GM04504 (cell line): ENCODE measurements at regions not wholly inside any gene's neighbourhood (a gene's known extent, or its start where the extent isn't known, plus 50 kb on each side); places are given as distances from the start of the nearest gene placed in this dataset.
"Not testable (repeated sequence)": the region's sequence is repeated elsewhere in the genome, so short reads cannot be mapped to it uniquely, and the experiment has no call there.

Source experiments
- DNase-seq: peaks from one replicate; pipeline ENCODE4 v3.0.0-alpha.2; 2012; ENCODE audit warnings: low read depth

- DNase-seq: no peak
Measured at GRCh38 chr4:134708616-134709015, 507.0 kb upstream of the PABPC4L start.

GRCh38 chr4:134708026-134708425 lies 506.4 kb upstream of the PABPC4L start:
- DNase-seq: no peak

GRCh38 chr4:134702374-134702773 lies 500.8 kb upstream of the PABPC4L start:
- DNase-seq: no peak

GRCh38 chr4:134700251-134700650 lies 498.7 kb upstream of the PABPC4L start:
- no peak for DNase-seq

GRCh38 chr4:134698831-134699230 lies 497.2 kb upstream of the PABPC4L start:
- not testable (repeated sequence) for DNase-seq

GRCh38 chr4:134695433-134695832 lies 493.8 kb upstream of the PABPC4L start:
- no peak for DNase-seq

- peak; percentile 59 for DNase-seq
Measured at GRCh38 chr4:134691915-134692314, 490.3 kb upstream of the PABPC4L start.

- DNase-seq: no peak
Measured at GRCh38 chr4:134687646-134688628, 486.3 kb upstream of the PABPC4L start.

GRCh38 chr4:134677209-134677814 lies 475.7 kb upstream of the PABPC4L start:
- no peak for DNase-seq

GRCh38 chr4:134668237-134668636 lies 466.6 kb upstream of the PABPC4L start:
- DNase-seq: no peak

GRCh38 chr4:134666640-134667039 lies 465.1 kb upstream of the PABPC4L start:
- DNase-seq: no peak

GRCh38 chr4:134665429-134665828 lies 463.8 kb upstream of the PABPC4L start:
- no peak for DNase-seq

GRCh38 chr4:134663742-134664141 lies 462.2 kb upstream of the PABPC4L start:
- DNase-seq: no peak

- no peak for DNase-seq
Measured at GRCh38 chr4:134650461-134650860, 448.9 kb upstream of the PABPC4L start.

GRCh38 chr4:134645778-134646177 lies 444.2 kb upstream of the PABPC4L start:
- DNase-seq: no peak

- DNase-seq: no peak
Measured at GRCh38 chr4:134636338-134637051, 434.9 kb upstream of the PABPC4L start.

GRCh38 chr4:134634301-134634700 lies 432.7 kb upstream of the PABPC4L start:
- no peak for DNase-seq

- DNase-seq: no peak
Measured at GRCh38 chr4:134632056-134632455, 430.5 kb upstream of the PABPC4L start.

GRCh38 chr4:134628066-134628465 lies 426.5 kb upstream of the PABPC4L start:
- peak; percentile 52 for DNase-seq

- no peak for DNase-seq
Measured at GRCh38 chr4:134627366-134627765, 425.8 kb upstream of the PABPC4L start.

- no peak for DNase-seq
Measured at GRCh38 chr4:134624365-134624764, 422.8 kb upstream of the PABPC4L start.
